Tibial artery (tissue), 4 donors: ENCODE measurements at regions not wholly inside any gene's neighbourhood (a gene's known extent, or its start where the extent isn't known, plus 50 kb on each side); places are given as distances from the start of the nearest gene placed in this dataset.

ENCODE experiments used
- DNase-seq, 2 donors: peaks; one replicate each; pipeline ENCODE4 v3.0.0-alpha.2; 2019
- H3K27ac ChIP-seq, 2 donors: fragments of 200-600 bp; sonication (generic) in 1 of 2; 1 replicate in 1 of 2; 2 replicates in 1 of 2; pipeline ENCODE4 v1.5.1; 2018 to 2019; ENCODE audit warnings: mild to moderate bottlenecking in 1 of 2
- H3K27me3 ChIP-seq, 2 donors: fragments of 200-600 bp; sonication (generic) in 1 of 2; one replicate each; pipeline versions ENCODE4 v1.5.1 to v1.6.0; 2016 to 2019
- H3K36me3 ChIP-seq, 3 donors: fragments of 200-600 bp; sonication (generic) in 2 of 3; one replicate each; pipeline ENCODE4 v1.5.1; 2016 to 2019; ENCODE audit warnings: mild to moderate bottlenecking in 2 of 3
- H3K4me1 ChIP-seq, 4 donors: fragments of 200-600 bp; sonication (generic) in 2 of 4; 1 replicate in 3 of 4; 2 replicates in 1 of 4; pipeline ENCODE4 v1.5.1; 2016 to 2019
- H3K4me3 ChIP-seq, 2 donors: fragments of 200-600 bp; sonication (generic) in 1 of 2; 1 replicate in 1 of 2; 2 replicates in 1 of 2; pipeline ENCODE4 v1.5.1; 2018 to 2019; ENCODE audit warnings: mild to moderate bottlenecking in 2 of 2
- H3K9me3 ChIP-seq, 3 donors: fragments of 200-600 bp; sonication (generic) in 1 of 3; one replicate each; pipeline ENCODE4 v1.5.1; 2016 to 2019
- intact Hi-C: fragments of 100-400 bp; cut with DNase I; formaldehyde crosslinking; loops from one replicate; pipeline ENCODE4 v1.15.0; 2023; ENCODE audit warnings: low total_unique reads
- TF ChIP-seq, protein P1 (sequence below), 2 experiments: fragments of 200-600 bp in 1 of 2; fragments of 450-650 bp in 1 of 2; IDR thresholded peaks; one replicate each; pipeline ENCODE4 v1.5.1; 2017 to 2019; ENCODE audit warnings: antibody characterized with exemption in 2 of 2, mild to moderate bottlenecking in 1 of 2, moderate library complexity in 1 of 2

DNA sequence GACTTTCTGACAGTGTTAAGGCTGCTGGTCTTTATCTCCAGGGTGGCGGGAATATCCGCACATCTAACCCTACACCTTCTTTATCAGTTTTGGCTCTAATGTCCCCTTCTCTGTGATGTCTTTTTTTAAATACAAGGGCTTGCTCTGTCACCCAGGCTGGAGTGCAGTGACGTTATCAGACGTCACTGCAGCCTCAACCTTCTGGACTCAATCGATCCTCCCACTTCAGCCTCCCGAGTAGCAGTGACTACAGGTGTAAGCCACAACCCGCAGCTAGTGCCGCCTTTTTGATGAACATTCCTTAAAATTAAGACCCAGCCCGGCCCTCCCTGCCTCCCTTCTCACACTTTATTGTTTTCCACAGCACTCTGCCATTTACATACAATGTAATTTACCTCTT is 120.1 kb upstream of the CDH4 start:
- Histone ChIP-seq H3K27me3 (peaks cover 0 to 14% of the 10 kb centered on the region in 2 donors), H3K4me3 (no peak overlapping the region), H3K27ac (no peak overlapping the region), H3K36me3 (no peaks in the 10 kb centered on the region), H3K9me3 (no peaks in the 10 kb centered on the region), H3K4me1 (no peaks in the 10 kb centered on the region)
- TF ChIP-seq, protein P1, sequence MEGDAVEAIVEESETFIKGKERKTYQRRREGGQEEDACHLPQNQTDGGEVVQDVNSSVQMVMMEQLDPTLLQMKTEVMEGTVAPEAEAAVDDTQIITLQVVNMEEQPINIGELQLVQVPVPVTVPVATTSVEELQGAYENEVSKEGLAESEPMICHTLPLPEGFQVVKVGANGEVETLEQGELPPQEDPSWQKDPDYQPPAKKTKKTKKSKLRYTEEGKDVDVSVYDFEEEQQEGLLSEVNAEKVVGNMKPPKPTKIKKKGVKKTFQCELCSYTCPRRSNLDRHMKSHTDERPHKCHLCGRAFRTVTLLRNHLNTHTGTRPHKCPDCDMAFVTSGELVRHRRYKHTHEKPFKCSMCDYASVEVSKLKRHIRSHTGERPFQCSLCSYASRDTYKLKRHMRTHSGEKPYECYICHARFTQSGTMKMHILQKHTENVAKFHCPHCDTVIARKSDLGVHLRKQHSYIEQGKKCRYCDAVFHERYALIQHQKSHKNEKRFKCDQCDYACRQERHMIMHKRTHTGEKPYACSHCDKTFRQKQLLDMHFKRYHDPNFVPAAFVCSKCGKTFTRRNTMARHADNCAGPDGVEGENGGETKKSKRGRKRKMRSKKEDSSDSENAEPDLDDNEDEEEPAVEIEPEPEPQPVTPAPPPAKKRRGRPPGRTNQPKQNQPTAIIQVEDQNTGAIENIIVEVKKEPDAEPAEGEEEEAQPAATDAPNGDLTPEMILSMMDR (IDR thresholded peaks at IDR 0.05): no peak
- DNase-seq: no peak
- intact Hi-C loops: no loop called here

DNA sequence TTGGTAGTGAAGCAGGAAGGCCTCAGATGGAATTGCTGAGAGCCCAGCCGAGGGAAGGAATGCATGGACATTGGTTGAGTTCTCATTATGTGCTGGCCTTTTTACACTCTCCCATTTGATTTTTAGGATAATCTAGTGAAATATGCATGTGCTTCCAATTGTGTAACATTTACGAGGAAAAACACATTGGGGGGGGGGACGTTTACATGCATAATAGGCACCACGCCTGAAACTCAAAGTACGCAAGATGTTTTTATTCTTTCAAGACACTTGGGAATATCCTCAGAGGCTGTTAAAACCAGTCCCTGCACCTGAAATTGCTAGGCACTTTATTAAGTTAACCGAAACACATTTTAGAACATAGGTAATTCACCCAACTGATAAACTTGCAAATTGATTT is 118.5 kb upstream of the CDH4 start:
- H3K4me1 ChIP-seq: no peaks in the 10 kb centered on the region
- H3K9me3 ChIP-seq: no peaks in the 10 kb centered on the region
- no peak overlapping the region for H3K4me3 ChIP-seq
- DNase-seq: no peak
- TF ChIP-seq, protein P1 (IDR thresholded peaks at IDR 0.05): no peak
- H3K27ac ChIP-seq: no peak overlapping the region
- peaks cover 0 to 14% of the 10 kb centered on the region in 2 donors for H3K27me3 ChIP-seq
- intact Hi-C loops: no loop called here
- no peaks in the 10 kb centered on the region for H3K36me3 ChIP-seq

DNA sequence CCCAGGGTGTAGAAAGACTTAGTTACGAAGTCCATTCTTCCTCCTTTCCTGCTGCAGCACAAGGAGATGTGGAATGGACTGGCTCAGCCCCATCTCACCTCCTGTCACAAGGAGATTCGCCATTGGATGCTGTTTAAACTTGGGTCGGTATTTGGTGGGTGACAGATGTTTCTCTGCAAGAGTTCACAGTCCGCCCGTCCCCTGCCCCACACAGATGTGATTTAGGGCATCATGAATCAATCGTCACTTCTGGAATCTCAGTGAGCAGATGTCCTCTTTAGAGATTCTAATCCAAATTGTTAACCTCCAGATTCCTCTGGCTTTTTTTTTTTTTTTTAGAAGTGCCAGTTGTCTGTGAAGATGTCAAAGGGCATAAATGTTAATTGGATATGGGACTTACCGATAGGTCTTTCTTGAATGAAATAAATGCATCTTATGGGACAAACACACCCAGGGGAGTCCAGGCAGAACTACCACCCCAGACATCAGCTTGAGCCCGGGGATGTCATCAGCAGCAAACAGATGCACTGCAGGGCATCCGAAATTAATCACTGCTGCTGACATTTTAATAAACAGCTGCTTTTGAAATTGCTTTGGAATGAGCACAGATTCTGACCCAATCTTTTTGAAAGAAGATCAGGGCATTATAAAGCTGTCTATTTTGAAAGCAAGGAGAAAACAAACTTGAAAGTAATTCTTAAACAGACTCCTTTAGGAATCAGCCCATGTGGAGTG is 117.6 kb upstream of the CDH4 start:
- intact Hi-C loops: no loop called here
- Histone ChIP-seq H3K36me3 (no peaks in the 10 kb centered on the region), H3K4me3 (no peak overlapping the region), H3K27me3 (peaks cover 0 to 14% of the 10 kb centered on the region in 2 donors), H3K27ac (no peak overlapping the region), H3K4me1 (no peaks in the 10 kb centered on the region), H3K9me3 (no peaks in the 10 kb centered on the region)
- no peak for DNase-seq
- TF ChIP-seq, protein P1 (IDR thresholded peaks at IDR 0.05): no peak

DNA sequence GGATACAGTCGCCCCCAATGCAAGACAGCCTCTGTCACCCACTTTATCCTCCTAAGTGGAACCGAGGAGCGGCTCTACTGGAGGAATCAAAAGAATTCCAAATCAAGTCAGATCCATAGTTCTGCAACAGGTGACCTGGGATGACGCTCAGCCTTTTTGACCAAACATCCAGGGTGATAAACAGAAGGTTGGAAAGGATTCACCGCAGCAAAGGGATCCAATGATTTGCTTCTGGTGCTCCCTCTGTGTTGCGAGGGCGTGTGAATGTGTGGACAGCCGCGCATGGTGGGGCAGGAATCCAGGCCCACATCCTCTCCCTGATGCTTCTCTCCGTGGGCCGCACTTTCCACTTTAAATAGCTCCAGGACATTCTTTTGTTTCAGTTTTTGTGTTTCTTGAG is 116.8 kb upstream of the CDH4 start:
- Histone ChIP-seq H3K27ac (no peak overlapping the region), H3K36me3 (no peaks in the 10 kb centered on the region), H3K27me3 (peaks cover 0 to 11% of the 10 kb centered on the region in 2 donors), H3K9me3 (no peaks in the 10 kb centered on the region), H3K4me1 (no peaks in the 10 kb centered on the region), H3K4me3 (no peak overlapping the region)
- TF ChIP-seq, protein P1 (IDR thresholded peaks at IDR 0.05): no peak
- intact Hi-C loops: no loop called here
- DNase-seq: no peak

DNA sequence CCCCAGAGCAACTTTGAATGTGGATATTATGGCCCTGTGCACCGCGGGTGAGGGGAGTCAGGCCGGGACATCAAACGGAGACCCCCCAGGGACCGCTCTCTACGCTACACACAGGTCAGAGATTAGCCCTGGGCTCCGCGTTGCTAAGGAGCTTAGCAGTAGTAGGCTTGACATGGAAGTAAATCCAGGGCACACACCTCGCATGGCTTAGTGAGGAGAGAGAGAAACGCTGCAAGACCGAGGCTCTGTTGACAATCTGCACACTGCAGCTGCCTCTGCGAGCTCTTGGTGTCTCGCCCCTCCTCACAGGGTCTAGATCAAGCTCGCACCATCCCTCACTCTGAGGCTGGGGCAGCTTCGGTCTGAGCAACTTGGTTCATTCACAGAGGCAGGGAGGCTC is 116.1 kb upstream of the CDH4 start:
- intact Hi-C loops: no loop called here
- no peaks in the 10 kb centered on the region for H3K36me3 ChIP-seq
- H3K4me3 ChIP-seq: no peak overlapping the region
- TF ChIP-seq, protein P1 (IDR thresholded peaks at IDR 0.05): no peak
- H3K27ac ChIP-seq: no peak overlapping the region
- H3K27me3 ChIP-seq: peaks cover 0 to 11% of the 10 kb centered on the region in 2 donors
- H3K9me3 ChIP-seq: no peaks in the 10 kb centered on the region
- no peak for DNase-seq
- H3K4me1 ChIP-seq: no peaks in the 10 kb centered on the region
